ENCODE measurements at regions not wholly inside any gene's neighbourhood (a gene's known extent, or its start where the extent isn't known, plus 50 kb on each side); places are given as distances from the start of the nearest gene placed in this dataset.
"Not testable (repeated sequence)": the region's sequence is repeated elsewhere in the genome, so short reads cannot be mapped to it uniquely, and the experiment has no call there.

GRCh38 chrX:4547213-4547836 is 833.9 kb upstream of the PRKX start:
- DNase-seq (ENCODE audit: low spot score), result peak; percentile 5

GRCh38 chrX:4546178-4546577 is 832.7 kb upstream of the PRKX start:
- not testable (repeated sequence) for DNase-seq (ENCODE audit: low spot score)

DNA sequence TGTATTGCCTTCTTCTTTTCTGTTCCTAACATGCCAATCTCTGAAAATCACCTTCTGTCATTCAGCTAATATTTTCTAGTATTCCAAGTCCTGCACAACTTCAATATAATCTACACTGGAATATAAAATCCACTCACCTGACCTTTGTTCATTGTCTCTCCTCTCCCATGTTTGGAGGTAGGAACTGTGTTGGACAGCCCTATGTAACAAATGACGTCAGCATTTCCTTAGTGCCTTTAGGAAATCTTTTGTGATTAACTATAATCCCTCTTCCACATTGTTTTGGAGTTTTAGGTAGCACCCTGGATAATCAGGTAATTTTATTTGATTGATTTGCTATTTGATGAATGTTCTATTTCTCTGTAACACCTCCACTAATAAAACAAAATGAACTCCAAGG is 814.8 kb upstream of the PRKX start:
- no peak for DNase-seq (ENCODE audit: low spot score)

- no peak for DNase-seq (ENCODE audit: low spot score)
These were observed 772.5 kb upstream of the PRKX start for GRCh38 chrX:4485912-4486311.

DNA sequence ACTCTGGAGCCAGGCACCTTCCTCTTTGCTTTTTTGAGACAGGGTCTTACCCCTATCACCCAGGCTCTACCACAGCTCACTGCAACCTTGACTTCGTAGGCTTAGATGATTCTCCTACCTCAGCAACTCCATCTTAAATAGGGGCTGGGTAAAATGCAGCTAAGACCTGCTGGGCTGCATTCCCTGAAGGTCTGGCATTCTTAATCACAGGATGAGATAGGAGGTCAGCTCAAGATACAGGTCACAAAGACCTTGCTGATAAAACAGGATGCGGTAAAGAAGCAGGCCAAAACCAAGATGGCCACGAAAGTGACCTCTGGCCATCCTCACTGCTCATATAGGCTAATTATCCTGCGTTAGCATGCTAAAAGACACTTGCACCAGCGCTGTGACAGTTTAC is 770.8 kb upstream of the PRKX start:
- no peak for DNase-seq (ENCODE audit: low spot score)

GRCh38 chrX:4451591-4451990 is 738.1 kb upstream of the PRKX start:
- DNase-seq (ENCODE audit: low spot score), result no peak

- DNase-seq (ENCODE audit: low spot score), result no peak
These were observed 736.7 kb upstream of the PRKX start for GRCh38 chrX:4450177-4450576.

DNA sequence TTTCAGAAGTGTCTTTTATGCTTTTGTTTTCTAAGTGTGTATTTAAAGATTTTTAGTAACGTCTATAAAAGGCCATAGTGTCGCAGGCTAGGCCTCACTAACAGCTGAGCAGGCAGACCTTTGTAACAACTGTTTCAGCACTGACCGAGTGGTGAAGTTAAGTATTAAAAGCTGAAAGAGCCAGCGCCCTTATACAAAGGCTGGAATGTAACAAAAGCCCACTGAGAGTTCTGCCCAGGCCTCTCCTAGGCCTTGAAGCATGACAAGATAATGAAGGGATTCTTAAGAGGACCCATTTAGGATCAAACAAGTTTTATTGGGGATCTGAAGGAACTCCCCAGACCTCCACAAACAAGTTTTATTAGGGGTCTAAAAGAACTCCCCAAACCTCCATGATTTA is 722.5 kb upstream of the PRKX start:
- DNase-seq (ENCODE audit: low spot score), result no peak

DNA sequence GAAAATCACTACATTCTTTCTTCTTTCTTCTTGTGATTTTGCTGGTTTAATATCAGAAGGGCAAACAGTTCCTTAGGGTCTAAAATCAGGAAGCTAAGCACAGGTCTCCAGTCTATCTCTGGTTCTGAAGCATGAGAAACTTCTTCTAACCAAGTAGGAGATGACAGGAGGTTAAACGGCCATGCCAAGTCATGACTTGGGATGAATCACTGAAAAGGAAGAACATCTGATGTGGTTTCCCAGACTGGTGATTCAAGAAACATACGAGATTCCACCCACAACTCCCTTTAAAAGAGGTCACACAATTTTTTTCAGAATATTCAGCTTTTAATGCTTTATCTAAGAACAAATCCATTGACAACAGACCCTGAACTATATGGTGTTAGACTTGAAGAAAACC is 684.0 kb upstream of the PRKX start:
- DNase-seq (ENCODE audit: low spot score), result no peak

- peak; percentile 3 for DNase-seq (ENCODE audit: low spot score)
These were observed 668.8 kb upstream of the PRKX start for GRCh38 chrX:4382273-4382672.

GRCh38 chrX:4380710-4381109 is 667.3 kb upstream of the PRKX start:
- no peak for DNase-seq (ENCODE audit: low spot score)

GRCh38 chrX:4379071-4379470 is 665.6 kb upstream of the PRKX start:
- DNase-seq (ENCODE audit: low spot score), result no peak

DNA sequence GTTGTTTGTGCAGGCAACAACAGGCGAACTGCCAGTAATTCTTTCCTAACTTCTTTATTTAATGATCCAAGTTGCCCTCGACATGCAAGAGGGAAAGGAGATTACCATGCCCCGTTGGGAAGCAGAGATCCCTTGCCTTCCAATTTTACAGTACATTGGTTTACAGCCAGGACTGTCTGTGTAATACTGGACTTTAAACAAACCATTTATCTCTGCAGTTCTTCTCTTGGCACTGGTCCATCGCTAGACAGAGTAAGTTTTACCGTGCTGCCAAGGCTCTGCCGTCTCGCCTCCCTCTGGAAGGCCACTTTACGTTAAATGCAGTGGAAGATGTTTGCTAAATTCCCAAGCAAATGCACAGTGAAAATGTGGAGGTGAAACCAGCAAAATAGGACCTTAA is 660.3 kb upstream of the PRKX start:
- DNase-seq (ENCODE audit: low spot score), result no peak

DNA sequence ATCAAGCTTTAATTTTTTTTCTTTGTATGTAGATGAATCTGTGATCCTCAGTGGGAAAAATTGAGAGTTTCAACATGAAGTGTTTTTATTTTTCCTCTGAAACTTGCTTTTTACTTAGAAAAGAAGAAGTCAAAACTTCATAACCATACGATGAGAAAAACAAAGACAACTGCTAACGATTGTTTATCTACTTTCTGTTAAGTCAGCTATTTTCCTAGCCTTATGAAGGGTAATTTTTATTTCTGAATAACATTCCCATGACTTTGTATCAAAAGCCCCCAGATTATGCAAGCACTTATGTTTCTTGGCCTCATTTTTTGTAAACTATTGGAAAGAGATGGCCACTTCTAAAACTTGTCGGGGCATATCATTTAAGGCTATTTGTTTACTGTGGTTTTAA is 645.1 kb upstream of the PRKX start:
- DNase-seq (ENCODE audit: low spot score), result no peak

GRCh38 chrX:4322916-4323315 is 609.5 kb upstream of the PRKX start:
- no peak for DNase-seq (ENCODE audit: low spot score)

- no peak for DNase-seq (ENCODE audit: low spot score)
These were observed 607.0 kb upstream of the PRKX start for GRCh38 chrX:4320436-4320947.

DNA sequence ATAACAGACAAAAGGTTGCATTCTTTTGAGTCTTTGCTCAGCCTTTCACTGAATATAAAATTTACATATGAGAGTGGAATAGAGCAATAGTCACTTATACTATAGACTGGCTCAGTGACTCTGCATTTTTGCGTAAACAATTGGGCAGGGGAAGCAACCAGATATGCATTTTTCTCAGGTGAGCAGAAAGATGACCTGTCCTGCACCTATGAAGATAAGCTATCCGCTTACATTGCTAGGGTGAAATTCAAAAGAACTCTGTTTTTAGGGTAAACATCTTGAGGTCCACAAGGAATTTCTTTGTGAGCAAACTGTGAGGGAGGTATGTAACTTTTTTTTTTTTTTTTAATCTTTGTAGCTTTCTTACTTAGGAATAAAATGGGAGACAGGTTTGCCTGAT is 602.4 kb upstream of the PRKX start:
- DNase-seq (ENCODE audit: low spot score), result no peak

- DNase-seq (ENCODE audit: low spot score), result no peak
These were observed 601.1 kb upstream of the PRKX start for GRCh38 chrX:4314586-4314985.

GRCh38 chrX:4277122-4277521 is 563.7 kb upstream of the PRKX start:
- DNase-seq (ENCODE audit: low spot score), result no peak

DNA sequence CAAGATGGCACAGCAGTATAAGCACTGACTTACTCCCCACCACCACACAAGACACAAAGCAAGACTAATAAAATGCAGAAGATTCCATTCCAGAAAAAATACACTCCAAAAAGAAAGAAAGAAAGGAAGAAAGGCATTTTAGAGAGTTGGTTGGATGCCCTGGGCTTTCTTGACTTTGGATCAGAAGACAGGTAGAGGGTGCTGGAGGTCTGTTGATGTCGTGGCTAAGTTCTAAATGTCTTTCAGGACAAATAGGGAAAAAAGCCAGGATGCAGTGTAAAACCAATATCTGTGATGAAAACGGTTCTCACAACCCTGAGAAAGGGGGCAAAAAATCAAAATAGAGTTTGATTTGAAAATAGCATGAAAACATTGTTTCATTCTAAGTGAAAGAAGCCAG is 555.2 kb upstream of the PRKX start:
- DNase-seq (ENCODE audit: low spot score), result no peak

DNA sequence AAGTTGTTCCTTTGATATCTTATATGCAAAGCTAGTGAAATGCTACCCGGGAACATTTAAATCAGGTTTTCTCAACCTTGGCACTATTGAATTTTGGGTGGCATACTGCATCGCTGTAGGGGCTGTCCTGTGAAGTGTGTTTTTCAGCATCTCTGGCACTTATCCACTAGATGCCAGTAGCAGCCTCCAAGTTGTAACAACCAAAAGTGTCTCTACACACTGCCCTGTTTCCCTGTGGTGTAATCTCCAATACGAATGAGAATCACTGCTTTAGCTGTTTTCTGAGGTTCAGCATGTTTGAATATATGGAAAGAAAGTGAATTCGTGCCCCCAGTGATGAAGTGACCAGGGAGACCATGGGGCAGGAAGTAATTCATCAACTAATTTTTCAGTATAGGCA is 551.6 kb upstream of the PRKX start:
- no peak for DNase-seq (ENCODE audit: low spot score)

DNA sequence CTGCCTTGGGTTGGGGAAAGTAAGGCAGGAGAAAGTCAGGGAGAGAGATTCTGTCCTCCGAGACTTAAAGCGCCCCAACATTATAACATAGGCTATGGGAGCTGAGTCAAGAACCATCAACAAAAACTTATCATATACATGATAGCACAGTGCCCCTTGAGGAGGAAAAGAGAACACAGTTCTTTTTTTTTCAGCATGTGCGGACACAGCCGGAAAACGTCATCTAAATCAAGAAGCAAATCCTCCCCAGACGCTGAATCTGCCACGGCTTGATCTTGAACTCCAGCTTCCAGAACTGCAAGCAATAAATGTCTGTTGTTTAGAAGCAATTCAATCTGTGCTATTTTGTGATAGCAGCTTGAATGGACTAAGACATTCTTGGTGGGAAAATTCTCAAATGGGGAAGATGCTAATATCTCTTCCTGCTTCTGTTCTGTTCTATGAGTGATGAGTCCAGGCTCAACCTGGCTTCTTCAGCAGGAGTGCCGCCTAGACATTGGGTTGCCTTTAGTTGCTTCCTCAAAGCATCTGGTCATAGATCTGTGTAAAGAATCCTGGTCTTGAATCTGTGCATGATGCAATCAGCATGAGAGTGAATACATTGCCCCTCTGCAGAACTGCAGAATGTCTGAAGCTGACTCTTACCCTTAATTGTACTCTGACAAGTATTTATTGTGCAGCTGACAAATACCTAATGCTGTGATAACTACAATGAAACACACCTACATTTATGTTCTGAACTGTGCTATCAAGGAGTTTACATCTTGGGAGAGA is 549.8 kb upstream of the PRKX start:
- no peak for DNase-seq (ENCODE audit: low spot score)

DNA sequence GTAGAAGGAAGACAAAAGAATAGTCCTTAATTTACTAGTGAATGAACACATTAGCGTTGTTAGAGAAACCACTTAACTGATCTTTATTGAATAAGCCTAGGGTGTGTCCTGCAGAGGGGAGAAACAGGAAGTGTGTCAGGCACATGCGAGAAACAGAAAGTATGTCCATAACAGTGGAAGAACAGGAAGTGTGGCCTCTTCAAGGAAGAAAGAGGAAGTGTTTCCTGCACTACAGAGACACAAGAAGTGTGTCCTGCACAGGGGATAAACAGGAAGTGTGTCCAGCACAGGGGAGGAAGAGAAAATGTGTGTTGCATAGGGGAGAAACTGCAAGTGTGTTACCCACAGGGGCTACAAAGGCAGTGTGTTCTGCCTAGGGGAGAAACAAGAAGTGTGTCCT is 539.6 kb upstream of the PRKX start:
- DNase-seq (ENCODE audit: low spot score), result no peak

- DNase-seq (ENCODE audit: low spot score), result no peak
These were observed 536.0 kb upstream of the PRKX start for GRCh38 chrX:4249401-4249800.

All from putamen (tissue), 1 donor.